ENCODE measurements at regions not wholly inside any gene's neighbourhood (a gene's known extent, or its start where the extent isn't known, plus 50 kb on each side); places are given as distances from the start of the nearest gene placed in this dataset.
"Not testable (repeated sequence)": the region's sequence is repeated elsewhere in the genome, so short reads cannot be mapped to it uniquely, and the experiment has no call there.

- ATAC-seq (no peak), DNase-seq (no peak)
Measured at GRCh38 chr22:22120160-22120559, 124.4 kb upstream of the VPREB1 start.

GRCh38 chr22:22118987-22119386 is 125.6 kb upstream of the VPREB1 start:
- DNase-seq (no peak), ATAC-seq (no peak)

- DNase-seq, ATAC-seq: not testable (repeated sequence)
Measured at GRCh38 chr22:22117864-22118544, 126.6 kb upstream of the VPREB1 start.

- DNase-seq, ATAC-seq: not testable (repeated sequence)
Measured at GRCh38 chr22:22116997-22117770, 127.4 kb upstream of the VPREB1 start.

- DNase-seq, result no peak
- no peak for ATAC-seq
Measured at GRCh38 chr22:22113701-22114100, 130.9 kb upstream of the VPREB1 start.

- no peak for DNase-seq
- ATAC-seq, result no peak
Measured at GRCh38 chr22:22112533-22113294, 130.1 kb upstream of the TOP3B start.

- ATAC-seq (no peak), DNase-seq (no peak)
Measured at GRCh38 chr22:22111983-22112382, 129.4 kb upstream of the TOP3B start.

- DNase-seq, result peak; percentile 64
Measured at GRCh38 chr22:22111267-22111751, 128.7 kb upstream of the TOP3B start.

GRCh38 chr22:22110548-22111266 is 128.1 kb upstream of the TOP3B start:
- ATAC-seq (peak; percentile 89), DNase-seq (peak; percentile 67)

More at GRCh38 chr22:22111267-22111751, 128.7 kb upstream of the TOP3B start:
- ATAC-seq, result peak; percentile 93

- ATAC-seq (no peak), DNase-seq (no peak)
Measured at GRCh38 chr22:22109693-22110466, 127.3 kb upstream of the TOP3B start.

- no peak for DNase-seq
- ATAC-seq, result no peak
Measured at GRCh38 chr22:22106855-22107254, 124.3 kb upstream of the TOP3B start.

GRCh38 chr22:22105364-22105763 is 122.8 kb upstream of the TOP3B start:
- DNase-seq (no peak), ATAC-seq (no peak)

GRCh38 chr22:22103078-22103875 is 120.7 kb upstream of the TOP3B start:
- peak; percentile 39 for DNase-seq
- ATAC-seq, result no peak

- ATAC-seq, result peak; percentile 40
- no peak for DNase-seq
Measured at GRCh38 chr22:22099833-22100812, 117.5 kb upstream of the TOP3B start.

- DNase-seq, result no peak
- ATAC-seq, result no peak
Measured at GRCh38 chr22:22099194-22099486, 116.6 kb upstream of the TOP3B start.

GRCh38 chr22:22098457-22099193 is 116.0 kb upstream of the TOP3B start:
- no peak for ATAC-seq
- DNase-seq, result no peak

- DNase-seq (no peak), ATAC-seq (no peak)
Measured at GRCh38 chr22:22097727-22098228, 115.2 kb upstream of the TOP3B start.

- ATAC-seq, result no peak
- no peak for DNase-seq
Measured at GRCh38 chr22:22094921-22095320, 112.3 kb upstream of the TOP3B start.
